WI38 (cell line): ENCODE measurements at regions not wholly inside any gene's neighbourhood (a gene's known extent, or its start where the extent isn't known, plus 50 kb on each side); places are given as distances from the start of the nearest gene placed in this dataset.

Experiments
- H3K4me3 ChIP-seq: 2 replicates; pipeline ENCODE4 v1.5.1; 2011; ENCODE audit warnings: low read depth, mild to moderate bottlenecking, control low read depth, low read length
- TF ChIP-seq, protein P1 (sequence below): IDR thresholded peaks from 2 replicates; pipeline ENCODE4 v1.5.1; 2012; ENCODE audit warnings: low read depth, mild to moderate bottlenecking, control low read depth, low read length

DNA sequence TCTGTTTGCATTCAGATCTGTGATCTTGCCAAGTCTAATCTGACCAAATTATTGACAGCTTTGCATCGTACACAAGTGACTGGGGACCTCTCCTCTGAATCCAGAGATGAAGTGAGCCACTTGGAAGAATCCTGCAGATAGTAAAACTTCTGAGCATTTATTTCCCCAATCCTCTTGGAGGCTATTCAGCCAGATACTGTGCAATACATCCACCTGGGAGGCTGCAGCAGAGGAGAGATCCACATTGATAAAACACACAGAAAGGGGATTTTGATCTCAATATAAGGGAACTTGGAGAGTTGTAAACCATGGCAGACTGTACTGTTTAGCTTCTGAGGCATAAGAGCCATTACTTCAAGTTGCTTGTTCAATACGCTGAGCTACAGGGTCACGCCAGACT, 654.6 kb downstream of the MTRR start:
- H3K4me3 ChIP-seq: no peak overlapping the region
- TF ChIP-seq, protein P1, sequence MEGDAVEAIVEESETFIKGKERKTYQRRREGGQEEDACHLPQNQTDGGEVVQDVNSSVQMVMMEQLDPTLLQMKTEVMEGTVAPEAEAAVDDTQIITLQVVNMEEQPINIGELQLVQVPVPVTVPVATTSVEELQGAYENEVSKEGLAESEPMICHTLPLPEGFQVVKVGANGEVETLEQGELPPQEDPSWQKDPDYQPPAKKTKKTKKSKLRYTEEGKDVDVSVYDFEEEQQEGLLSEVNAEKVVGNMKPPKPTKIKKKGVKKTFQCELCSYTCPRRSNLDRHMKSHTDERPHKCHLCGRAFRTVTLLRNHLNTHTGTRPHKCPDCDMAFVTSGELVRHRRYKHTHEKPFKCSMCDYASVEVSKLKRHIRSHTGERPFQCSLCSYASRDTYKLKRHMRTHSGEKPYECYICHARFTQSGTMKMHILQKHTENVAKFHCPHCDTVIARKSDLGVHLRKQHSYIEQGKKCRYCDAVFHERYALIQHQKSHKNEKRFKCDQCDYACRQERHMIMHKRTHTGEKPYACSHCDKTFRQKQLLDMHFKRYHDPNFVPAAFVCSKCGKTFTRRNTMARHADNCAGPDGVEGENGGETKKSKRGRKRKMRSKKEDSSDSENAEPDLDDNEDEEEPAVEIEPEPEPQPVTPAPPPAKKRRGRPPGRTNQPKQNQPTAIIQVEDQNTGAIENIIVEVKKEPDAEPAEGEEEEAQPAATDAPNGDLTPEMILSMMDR: no peak

DNA sequence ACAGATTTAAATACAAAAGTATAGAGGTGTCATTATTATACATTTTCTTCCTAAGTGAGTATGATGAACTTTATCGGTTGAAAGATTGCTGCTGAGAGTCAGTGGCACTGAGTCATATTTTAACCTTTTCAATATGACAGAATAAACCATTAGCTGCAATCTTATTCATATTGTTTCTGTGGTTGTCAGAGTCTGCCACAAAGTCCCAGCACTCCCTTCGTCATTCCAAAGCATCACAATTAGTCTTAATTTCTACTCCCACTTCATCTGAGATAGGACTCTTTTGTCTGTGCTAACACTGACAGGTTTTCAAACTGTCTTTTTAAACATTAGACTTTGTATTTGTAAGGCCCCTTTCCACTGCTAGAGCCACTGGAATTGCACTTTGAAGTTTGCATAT, 656.9 kb downstream of the MTRR start:
- TF ChIP-seq, protein P1: no peak
- H3K4me3 ChIP-seq: no peak overlapping the region

DNA sequence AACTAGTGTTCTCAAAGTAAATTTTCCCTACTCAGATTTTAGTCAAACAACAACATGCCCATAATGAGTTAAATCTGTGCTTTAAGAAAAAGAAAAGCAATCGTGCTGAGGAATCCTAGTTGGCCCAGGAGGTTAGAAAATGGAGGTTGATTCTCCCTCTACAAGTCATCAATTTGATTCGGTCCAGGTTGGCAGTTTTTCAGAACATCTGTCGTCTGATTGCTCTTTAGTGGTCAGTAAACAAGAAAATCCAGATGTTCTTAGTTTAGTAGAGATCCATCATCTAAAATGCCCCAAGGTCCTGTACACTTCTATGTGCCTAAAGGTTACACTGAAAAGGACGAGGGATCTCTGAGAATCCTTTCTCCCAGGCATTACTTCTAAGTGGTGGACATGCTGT, 659.2 kb downstream of the MTRR start:
- TF ChIP-seq, protein P1: no peak
- H3K4me3 ChIP-seq: no peak overlapping the region

DNA sequence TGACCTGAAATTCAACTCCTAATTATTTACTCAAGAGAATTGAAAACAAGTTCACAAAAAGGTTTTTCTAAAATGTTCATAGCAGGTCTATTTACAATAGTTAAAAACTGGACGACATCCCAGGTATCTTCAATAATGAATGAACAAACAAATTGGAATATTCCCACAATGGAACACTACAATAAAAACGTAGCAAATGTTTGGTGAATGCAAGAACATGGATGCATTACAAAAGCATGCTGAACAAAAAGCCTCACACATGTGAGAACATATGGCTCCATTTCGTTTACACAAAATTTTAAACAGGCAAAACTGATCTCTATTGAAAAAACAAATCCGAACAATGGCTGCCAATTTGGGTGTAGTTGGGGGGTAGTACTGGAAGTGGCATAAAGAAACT, 669.9 kb downstream of the MTRR start:
- H3K4me3 ChIP-seq: no peak overlapping the region
- TF ChIP-seq, protein P1: no peak

DNA sequence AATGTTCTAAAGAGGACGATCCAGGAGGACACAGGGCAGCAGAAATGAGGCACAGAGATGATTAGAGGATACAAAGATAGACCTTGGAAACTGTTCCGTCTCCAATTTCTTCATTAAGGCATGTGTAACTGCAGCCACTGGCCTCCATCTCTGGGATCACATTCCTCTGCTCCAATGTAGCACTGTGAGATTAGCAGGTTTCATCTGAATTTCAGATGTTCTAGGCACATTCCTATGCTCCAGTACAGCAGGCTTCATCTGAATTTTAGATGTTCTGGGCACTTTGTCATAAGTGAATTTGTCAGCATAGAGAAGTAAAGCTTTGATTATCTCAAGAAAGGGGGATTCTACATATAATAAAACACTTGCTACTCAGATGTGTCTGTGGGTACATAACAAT, 671.4 kb downstream of the MTRR start:
- TF ChIP-seq, protein P1: no peak

DNA sequence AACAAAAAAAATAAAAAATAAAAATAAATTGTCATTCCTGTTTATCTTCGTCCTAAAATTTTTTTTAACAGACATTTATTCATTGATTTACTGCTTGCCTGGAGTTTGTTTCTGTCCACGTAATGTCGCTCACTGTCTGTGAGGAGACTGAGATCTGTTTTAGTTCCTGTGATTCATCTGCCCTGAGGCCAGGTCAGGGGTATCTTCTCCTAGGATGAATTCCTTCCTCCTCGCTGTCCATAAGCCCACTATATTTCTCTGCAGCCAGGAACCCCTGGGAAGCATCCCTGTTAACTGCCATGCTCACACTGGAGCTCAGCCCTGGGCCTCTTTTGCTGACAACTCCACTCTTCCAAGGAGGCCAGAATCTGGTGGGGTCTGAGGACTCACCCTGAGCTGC, 682.0 kb downstream of the MTRR start:
- TF ChIP-seq, protein P1: no peak

More for the DNA sequence above, 671.4 kb downstream of the MTRR start:
- no peak overlapping the region for H3K4me3 ChIP-seq

DNA sequence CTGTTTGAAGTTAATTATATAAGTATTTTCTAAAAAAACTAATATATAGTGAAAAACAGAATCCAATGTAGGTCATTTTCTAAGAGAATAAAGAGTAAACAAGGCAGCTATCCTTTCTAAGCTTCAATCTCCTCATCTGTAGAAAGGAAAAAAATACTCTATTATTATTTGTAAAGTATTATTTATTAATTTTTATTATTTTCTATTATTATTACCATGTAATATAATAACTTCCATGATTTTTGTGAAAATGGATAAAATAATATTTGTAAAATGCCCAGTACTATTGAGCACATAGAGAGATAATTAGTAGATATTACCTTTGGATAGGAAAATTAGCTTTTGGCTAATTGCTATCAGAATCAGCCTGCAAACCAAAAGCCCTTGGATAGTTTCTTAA, 684.4 kb downstream of the MTRR start:
- TF ChIP-seq, protein P1: no peak
- no peak overlapping the region for H3K4me3 ChIP-seq

More for the DNA sequence above, 682.0 kb downstream of the MTRR start:
- H3K4me3 ChIP-seq: no peak overlapping the region
